ENCODE measurements at regions not wholly inside any gene's neighbourhood (a gene's known extent, or its start where the extent isn't known, plus 50 kb on each side); places are given as distances from the start of the nearest gene placed in this dataset.

DNA sequence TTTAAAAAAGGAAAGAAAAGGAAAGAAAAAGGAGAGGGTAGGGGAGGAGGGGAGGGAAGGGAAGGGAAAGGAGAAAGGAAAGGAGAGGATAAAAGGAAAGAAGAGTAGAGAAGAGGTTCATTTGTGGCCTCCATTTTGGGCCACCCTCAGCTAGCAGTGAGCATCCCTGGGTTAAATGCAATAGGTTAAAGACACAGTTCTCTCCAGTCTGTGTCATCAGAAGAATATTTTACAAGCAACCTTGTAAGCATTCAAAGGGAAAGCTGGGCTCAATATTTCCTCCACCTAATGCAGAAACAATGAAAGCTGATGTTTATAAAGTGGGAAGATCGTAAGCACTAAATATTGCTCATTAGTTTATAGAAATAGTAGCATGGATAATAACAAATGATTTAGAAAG, 219.1 kb upstream of the PITRM1 start:
- TF ChIP-seq, protein P1, sequence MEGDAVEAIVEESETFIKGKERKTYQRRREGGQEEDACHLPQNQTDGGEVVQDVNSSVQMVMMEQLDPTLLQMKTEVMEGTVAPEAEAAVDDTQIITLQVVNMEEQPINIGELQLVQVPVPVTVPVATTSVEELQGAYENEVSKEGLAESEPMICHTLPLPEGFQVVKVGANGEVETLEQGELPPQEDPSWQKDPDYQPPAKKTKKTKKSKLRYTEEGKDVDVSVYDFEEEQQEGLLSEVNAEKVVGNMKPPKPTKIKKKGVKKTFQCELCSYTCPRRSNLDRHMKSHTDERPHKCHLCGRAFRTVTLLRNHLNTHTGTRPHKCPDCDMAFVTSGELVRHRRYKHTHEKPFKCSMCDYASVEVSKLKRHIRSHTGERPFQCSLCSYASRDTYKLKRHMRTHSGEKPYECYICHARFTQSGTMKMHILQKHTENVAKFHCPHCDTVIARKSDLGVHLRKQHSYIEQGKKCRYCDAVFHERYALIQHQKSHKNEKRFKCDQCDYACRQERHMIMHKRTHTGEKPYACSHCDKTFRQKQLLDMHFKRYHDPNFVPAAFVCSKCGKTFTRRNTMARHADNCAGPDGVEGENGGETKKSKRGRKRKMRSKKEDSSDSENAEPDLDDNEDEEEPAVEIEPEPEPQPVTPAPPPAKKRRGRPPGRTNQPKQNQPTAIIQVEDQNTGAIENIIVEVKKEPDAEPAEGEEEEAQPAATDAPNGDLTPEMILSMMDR (conservative IDR thresholded peaks at IDR 0.05; ENCODE audit: low read length), result no peak
- no peak for TF ChIP-seq EZH2phosphoT487 (IDR thresholded peaks at IDR 0.05; ENCODE audit: borderline replicate concordance)
